Esophagus squamous epithelium (tissue), 4 donors: ENCODE measurements at regions not wholly inside any gene's neighbourhood (a gene's known extent, or its start where the extent isn't known, plus 50 kb on each side); places are given as distances from the start of the nearest gene placed in this dataset.

Experiments
- CTCF ChIP-seq, 6 experiments: fragments of 450-650 bp in 4 of 6; fragments of 200-600 bp in 2 of 6; sonication (generic) in 2 of 6; IDR thresholded peaks; one replicate each; pipeline ENCODE4 v1.5.1; 2016 to 2019; ENCODE audit warnings: antibody characterized with exemption in 6 of 6, mild to moderate bottlenecking in 4 of 6, moderate library complexity in 4 of 6
- POLR2A ChIP-seq, 4 donors: fragments of 450-650 bp; IDR thresholded peaks; one replicate each; pipeline ENCODE4 v1.6.1; 2017; ENCODE audit warnings: antibody characterized with exemption in 4 of 4, mild to moderate bottlenecking in 4 of 4, moderate library complexity in 3 of 4

GRCh38 chr9:14383773-14384172 lies 69.8 kb upstream of the NFIB start:
- TF ChIP-seq CTCF (IDR thresholded peaks at IDR 0.05) (no peak), POLR2A (IDR thresholded peaks at IDR 0.05) (no peak)
